NCI-H460 (cell line): ENCODE measurements at regions not wholly inside any gene's neighbourhood (a gene's known extent, or its start where the extent isn't known, plus 50 kb on each side); places are given as distances from the start of the nearest gene placed in this dataset.

ENCODE experiments used
- DNase-seq: peaks from one replicate; pipeline ENCODE4 v3.0.0-alpha.2; 2016; ENCODE audit warnings: low read depth; ENCODE audit errors: extremely low read depth

- no peak for DNase-seq
These were observed 309.5 kb downstream of the OSTF1 start for GRCh38 chr9:75397836-75398235.

- no peak for DNase-seq
These were observed 320.1 kb downstream of the OSTF1 start for GRCh38 chr9:75408391-75408790.

DNA sequence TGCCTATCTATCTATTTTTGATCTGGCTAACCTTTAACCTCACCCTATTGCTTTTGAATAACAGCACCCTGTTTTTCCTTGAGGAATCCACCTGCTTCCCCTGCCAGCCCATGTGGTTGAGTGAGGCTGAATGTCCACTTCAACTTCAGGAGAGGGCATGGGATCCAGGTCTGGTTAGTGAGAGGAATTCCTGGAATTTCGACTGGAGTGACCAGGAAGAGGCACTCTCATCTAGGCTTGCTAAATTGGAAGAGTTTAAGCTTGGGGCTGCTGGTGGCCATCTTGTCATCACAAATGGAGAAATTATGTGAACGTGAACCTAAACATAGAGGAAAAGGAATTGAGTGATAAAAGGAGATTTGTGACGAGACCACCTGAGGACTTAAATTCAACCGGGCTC is 322.1 kb downstream of the OSTF1 start:
- DNase-seq: no peak

DNA sequence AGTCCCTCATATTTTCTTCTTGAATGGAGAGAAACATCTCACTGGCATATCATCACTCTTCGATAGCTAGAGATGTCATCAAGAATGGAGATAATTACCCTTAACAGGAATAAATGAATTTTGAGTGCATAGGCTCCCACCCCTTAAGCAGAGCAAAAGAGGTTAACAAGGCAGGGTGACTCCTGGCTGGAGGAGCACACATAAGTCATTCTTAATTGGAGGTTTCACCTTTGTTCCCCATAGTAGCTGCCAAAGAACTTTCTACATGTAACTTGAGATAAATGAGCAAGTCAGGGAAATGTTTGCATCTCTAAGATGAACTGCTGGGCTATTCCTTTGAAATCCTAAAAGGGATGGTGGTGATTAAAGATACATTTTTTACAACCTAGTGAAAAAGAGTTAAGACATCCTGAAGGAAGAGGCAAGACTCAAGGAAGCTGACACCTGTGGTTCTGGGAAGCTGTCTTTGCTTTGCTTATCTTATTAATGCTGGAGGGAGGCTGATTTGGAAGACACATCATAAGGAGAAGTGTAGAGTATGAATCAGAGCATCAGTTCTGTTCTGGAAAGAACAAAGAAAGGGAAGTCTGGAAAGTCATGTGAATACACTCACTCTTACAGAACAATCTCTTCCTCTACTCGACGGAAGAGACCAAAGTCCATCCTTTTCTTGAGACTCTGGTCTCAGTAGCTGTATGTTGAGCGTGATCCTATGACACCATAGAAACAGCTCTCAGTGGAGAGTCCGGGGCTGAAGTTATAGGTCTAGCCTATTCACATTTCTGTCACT is 326.3 kb downstream of the OSTF1 start:
- no peak for DNase-seq

DNA sequence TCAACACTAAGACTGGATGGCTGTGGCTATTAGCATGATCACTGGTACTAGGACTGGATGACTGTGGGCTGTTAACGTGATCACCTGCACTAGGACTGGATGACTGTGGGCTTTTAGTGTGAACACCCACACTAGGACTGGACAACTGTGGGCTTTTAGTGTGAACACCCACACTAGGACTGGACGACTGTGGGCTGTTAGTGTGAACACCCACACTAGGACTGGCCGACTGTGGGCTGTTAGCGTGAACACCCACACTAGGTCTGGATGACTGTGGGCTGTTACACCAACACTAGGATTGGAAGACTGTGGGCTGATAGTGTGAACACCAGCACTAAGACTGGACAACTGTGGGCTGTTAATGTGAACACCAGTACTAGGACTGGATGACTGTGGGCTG is 329.2 kb downstream of the OSTF1 start:
- DNase-seq: no peak

DNA sequence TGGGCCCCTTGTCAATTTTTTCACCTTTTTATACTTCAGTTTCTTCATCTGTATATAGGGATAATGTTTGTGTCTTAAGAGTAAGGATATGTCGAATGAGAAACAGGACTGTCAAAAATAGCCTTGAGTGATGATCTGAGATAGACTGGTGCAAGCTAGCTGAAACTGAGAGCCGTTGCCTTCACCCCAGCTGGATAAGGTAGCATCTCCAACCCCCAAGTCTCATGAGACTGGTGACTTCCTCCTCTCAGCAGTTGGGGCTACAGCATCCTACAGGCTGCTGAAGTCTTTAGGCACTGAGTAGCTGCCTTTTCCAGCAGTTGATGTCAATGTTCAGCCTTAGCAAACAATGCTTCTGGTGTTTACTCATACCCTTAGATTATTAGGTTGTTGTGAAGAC is 330.2 kb downstream of the OSTF1 start:
- no peak for DNase-seq

GRCh38 chr9:75422944-75423522 is 334.7 kb downstream of the OSTF1 start:
- DNase-seq: no peak

DNA sequence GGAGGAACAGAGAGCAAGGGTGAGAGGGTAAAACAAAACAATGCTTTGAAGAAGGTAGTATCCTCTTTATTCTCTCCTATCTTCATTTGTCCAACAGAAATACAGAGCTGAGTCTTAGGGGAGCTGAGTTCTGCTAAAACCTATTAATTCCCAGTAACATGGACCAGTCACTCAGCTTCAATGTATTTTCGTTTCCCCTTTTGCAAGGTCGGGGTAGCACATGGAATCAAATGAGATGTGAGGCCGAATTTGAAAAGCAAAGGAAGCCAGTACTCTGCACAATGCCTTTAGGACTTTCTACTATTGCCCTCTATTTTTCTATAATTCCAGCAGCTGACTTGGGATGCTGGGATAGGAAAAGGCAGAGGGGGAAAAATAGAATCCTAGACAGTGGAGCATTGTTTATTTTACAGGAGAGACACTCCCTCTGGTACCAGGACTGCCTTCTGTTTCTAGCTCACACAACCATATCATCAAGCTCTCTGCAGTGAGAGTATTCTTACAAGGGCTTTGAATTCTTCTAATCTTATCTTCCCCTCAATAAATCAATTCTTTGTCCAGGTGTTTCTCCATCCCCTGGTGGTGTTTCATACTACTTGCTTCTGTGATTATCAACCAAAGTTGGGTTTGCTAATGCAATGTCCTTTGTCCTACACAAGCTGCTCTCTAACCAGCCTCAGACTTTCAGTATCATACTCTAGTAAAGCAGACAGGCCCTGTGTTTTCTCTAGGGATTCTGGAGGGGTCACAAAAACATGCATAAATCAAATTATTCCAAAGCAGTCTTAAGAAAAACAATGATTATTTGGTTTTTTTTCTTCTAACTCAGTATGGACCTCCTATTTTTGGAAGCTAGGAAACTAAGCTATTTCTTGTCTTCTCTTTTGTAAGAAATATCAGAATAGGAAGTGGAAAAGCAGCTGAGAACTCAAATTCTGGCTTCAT is 341.5 kb downstream of the OSTF1 start:
- no peak for DNase-seq

DNA sequence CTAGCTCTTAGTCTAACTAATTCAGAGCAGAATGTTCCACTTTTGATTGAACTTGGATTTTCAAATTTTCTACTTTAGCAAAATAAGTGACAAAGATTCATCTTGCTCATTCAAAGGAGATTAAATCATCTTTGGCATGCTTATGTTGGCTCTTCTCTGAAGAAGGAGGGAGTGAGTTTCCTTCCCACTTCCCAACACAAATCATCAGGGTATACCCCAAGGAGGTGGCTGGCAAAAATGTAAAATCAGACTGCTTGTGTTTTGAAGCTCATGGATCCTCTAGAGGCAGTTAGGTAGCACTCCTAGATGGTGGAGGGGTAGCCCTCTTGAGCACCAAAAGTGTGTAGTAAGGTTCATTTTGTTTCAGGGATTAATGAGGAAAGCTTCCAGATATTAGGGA is 343.1 kb downstream of the OSTF1 start:
- DNase-seq: no peak

GRCh38 chr9:75432386-75432785 is 344.1 kb downstream of the OSTF1 start:
- no peak for DNase-seq

DNA sequence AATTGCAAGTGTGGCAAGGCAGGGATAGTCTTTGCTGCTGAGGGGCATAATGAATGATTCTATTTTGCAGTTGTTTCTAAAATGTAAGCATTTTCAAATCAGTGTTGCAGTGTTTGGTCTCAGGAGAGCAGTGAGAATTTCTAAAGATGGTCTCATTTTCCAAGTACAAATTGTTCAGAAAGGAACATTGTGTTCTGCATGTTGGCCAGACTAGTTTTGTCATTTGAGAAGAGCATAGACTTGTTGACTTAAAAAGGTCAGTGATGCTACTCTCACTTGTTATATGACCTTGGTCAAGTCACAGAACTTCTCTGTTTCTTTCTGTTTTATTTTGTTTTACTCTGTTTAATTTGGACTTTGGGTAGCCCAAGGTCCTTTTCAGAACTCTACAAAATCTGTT is 344.6 kb downstream of the OSTF1 start:
- DNase-seq: no peak

GRCh38 chr9:75438716-75439115 is 350.4 kb downstream of the OSTF1 start:
- DNase-seq: no peak

DNA sequence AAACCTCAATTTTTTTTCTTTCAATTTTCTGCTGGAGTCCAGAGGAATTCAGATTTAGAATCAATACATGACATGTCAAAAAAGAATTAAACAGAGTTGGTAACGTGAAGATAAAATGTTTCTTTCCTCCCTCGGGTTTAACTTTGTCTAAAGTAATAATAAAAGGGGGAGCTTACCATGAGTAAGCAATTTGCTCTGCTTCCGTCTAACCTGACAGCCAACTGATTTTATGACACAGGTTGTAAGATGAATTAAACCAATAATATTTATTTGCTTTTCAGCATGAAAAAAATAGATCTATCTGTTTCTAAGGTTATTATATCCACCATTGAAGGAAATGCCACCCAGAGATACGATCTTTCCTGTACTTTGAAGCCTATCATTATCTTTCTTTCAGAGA is 352.6 kb downstream of the OSTF1 start:
- DNase-seq: no peak

DNA sequence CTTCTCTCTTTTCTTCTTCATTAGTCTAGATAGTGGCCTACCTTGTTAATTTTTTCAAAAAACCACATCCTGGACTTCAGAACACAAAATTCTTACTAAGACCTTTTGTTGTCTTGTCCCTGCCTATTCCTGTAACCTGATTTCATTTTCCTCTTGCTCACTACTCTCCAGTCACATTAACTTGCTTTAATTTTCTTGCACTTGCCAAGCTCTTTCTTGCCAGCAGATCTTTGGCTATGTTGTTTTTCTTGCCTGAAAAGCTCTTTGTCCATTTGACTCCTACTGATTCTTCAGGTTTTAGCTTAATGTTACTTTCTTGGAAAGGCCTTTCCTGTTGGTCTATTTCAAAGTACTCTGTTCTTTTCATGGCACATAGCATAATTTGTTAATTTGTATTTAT is 356.8 kb downstream of the OSTF1 start:
- no peak for DNase-seq

GRCh38 chr9:75447281-75447680 is 359.0 kb downstream of the OSTF1 start:
- DNase-seq: no peak

GRCh38 chr9:75448281-75448680 is 360.0 kb downstream of the OSTF1 start:
- DNase-seq: no peak

DNA sequence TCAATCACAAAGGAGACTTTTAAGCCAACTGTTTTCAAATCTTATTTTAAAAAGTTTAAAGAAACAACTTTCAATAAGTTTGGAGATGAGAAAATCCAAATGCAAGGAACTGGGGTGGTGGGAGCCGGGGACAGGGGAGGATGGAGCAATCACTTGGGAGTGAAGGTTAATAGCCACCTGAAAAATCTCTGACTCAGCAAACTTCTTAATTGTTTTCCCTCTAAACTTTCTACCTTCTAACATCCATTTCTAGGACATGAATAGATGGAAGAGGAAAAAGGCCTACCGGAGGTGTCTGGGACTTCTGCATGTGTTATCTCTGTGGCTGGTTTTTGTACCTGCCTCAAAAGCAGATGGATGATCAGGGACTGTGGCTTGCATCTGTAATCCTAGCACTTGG is 360.6 kb downstream of the OSTF1 start:
- no peak for DNase-seq

DNA sequence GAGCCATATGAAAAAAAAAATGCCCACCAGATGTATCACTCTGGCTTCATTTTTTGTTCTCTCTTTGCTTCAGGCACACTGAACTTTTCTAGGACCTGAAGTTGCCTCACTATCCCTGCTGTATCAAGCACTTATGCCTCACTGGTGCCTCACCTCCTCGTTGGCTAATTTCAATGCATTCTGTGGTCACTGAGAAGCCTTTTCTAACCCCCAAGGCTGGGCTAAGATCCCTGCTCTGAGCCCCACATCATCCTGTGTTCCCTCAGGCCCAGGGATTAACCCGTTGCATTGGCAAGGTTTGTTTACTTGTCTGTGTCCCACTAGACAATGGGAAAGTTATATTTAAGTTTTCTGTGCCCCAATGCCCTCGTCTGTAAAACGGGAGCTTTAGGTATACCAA is 362.7 kb downstream of the OSTF1 start:
- DNase-seq: no peak

DNA sequence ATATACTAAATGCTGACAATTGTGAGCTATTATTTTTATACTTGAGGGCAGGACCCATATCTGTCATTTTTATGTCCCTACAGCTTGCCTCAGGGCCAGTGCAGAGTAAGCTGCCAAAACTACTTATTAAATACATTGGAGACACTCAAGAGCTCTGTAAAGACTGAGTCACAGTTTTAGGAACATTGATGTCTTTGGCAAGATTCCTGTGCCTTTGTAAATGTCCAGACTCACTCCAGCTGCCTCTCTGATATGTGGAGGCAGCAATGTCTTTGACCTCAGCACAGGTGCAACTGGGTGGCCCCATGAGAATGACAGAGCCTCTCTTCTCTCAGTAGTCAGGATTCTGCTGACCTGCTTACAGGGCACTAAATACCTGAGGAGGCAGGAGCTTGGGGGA is 363.2 kb downstream of the OSTF1 start:
- no peak for DNase-seq

GRCh38 chr9:75452512-75452911 is 364.2 kb downstream of the OSTF1 start:
- DNase-seq: no peak

- no peak for DNase-seq
These were observed 365.7 kb downstream of the OSTF1 start for GRCh38 chr9:75454043-75454442.

- DNase-seq: no peak
These were observed 366.6 kb downstream of the OSTF1 start for GRCh38 chr9:75454891-75455290.
